ENCODE measurements at regions not wholly inside any gene's neighbourhood (a gene's known extent, or its start where the extent isn't known, plus 50 kb on each side); places are given as distances from the start of the nearest gene placed in this dataset.

GRCh38 chr6:119609865-119610264, 260.3 kb upstream of the MAN1A1 start:
- Histone ChIP-seq H3K4me2 (ENCODE audit: extremely low read depth, insufficient read depth, low read length) (no peak overlapping the region), H3K27me3 (ENCODE audit: control insufficient read depth, insufficient read depth, low read length) (no peaks in the 10 kb centered on the region), H3K36me3 (ENCODE audit: control insufficient read depth, insufficient read depth, low read length) (no peaks in the 10 kb centered on the region), H3K4me1 (ENCODE audit: control insufficient read depth, extremely low read depth, insufficient read depth, low read length) (peaks cover 3% of the 10 kb centered on the region), H3K79me2 (ENCODE audit: control insufficient read depth, insufficient read depth, low read length) (no peaks in the 10 kb centered on the region), H3K9ac (ENCODE audit: insufficient read depth, low read length) (no peak overlapping the region), H4K20me1 (ENCODE audit: control insufficient read depth, extremely low read depth, insufficient read depth, low read length) (no peaks in the 10 kb centered on the region), H3K9me3 (ENCODE audit: control insufficient read depth, insufficient read depth, low read depth, low read length) (no peaks in the 10 kb centered on the region), H2AFZ (ENCODE audit: low read length) (no peak overlapping the region), H3K4me3 (replicated peaks in 1 of 4; ENCODE audit: control extremely low read depth in 1 of 4, insufficient read depth in 1 of 4, low read depth in 3 of 4, low read length in 4 of 4) (no peak overlapping the region), H3K27ac (ENCODE audit: insufficient read depth, low read length) (no peak overlapping the region)
- TF ChIP-seq CTCF (conservative IDR thresholded peaks at IDR 0.05 in 1 of 2, IDR thresholded peaks at IDR 0.05 in 1 of 2; ENCODE audit: low read depth in 1 of 2, low read length in 2 of 2) = no peak
- TF ChIP-seq EZH2 (IDR thresholded peaks at IDR 0.05; ENCODE audit: low read length, missing control alignments) = no peak
- DNase-seq (ENCODE audit: low read depth in 2 of 2) = no peak

- H2AFZ ChIP-seq (ENCODE audit: low read length) = no peak overlapping the region
- H3K27ac ChIP-seq (ENCODE audit: insufficient read depth, low read length) = no peak overlapping the region
- no peak overlapping the region for H3K9ac ChIP-seq (ENCODE audit: insufficient read depth, low read length)
- H3K27me3 ChIP-seq (ENCODE audit: control insufficient read depth, insufficient read depth, low read length) = no peaks in the 10 kb centered on the region
- H3K4me1 ChIP-seq (ENCODE audit: control insufficient read depth, extremely low read depth, insufficient read depth, low read length) = peaks cover 3% of the 10 kb centered on the region
- H3K4me2 ChIP-seq (ENCODE audit: extremely low read depth, insufficient read depth, low read length) = no peak overlapping the region
- H3K4me3 ChIP-seq (replicated peaks in 1 of 4; ENCODE audit: control extremely low read depth in 1 of 4, insufficient read depth in 1 of 4, low read depth in 3 of 4, low read length in 4 of 4) = no peak overlapping the region
- H4K20me1 ChIP-seq (ENCODE audit: control insufficient read depth, extremely low read depth, insufficient read depth, low read length) = no peaks in the 10 kb centered on the region
- TF ChIP-seq EZH2 (IDR thresholded peaks at IDR 0.05; ENCODE audit: low read length, missing control alignments) = no peak
- no peak for TF ChIP-seq CTCF (conservative IDR thresholded peaks at IDR 0.05 in 1 of 2, IDR thresholded peaks at IDR 0.05 in 1 of 2; ENCODE audit: low read depth in 1 of 2, low read length in 2 of 2)
- DNase-seq (ENCODE audit: low read depth in 2 of 2) = no peak
- H3K9me3 ChIP-seq (ENCODE audit: control insufficient read depth, insufficient read depth, low read depth, low read length) = no peaks in the 10 kb centered on the region
- no peaks in the 10 kb centered on the region for H3K36me3 ChIP-seq (ENCODE audit: control insufficient read depth, insufficient read depth, low read length)
- no peaks in the 10 kb centered on the region for H3K79me2 ChIP-seq (ENCODE audit: control insufficient read depth, insufficient read depth, low read length)
Observed at GRCh38 chr6:119608994-119609393, 259.4 kb upstream of the MAN1A1 start.

GRCh38 chr6:119604124-119604523, 254.6 kb upstream of the MAN1A1 start:
- Histone ChIP-seq H3K27me3 (ENCODE audit: control insufficient read depth, insufficient read depth, low read length) (no peaks in the 10 kb centered on the region), H3K79me2 (ENCODE audit: control insufficient read depth, insufficient read depth, low read length) (no peaks in the 10 kb centered on the region), H3K36me3 (ENCODE audit: control insufficient read depth, insufficient read depth, low read length) (no peaks in the 10 kb centered on the region), H3K9me3 (ENCODE audit: control insufficient read depth, insufficient read depth, low read depth, low read length) (no peaks in the 10 kb centered on the region), H3K4me3 (replicated peaks in 1 of 4; ENCODE audit: control extremely low read depth in 1 of 4, insufficient read depth in 1 of 4, low read depth in 3 of 4, low read length in 4 of 4) (no peak overlapping the region), H2AFZ (ENCODE audit: low read length) (no peak overlapping the region), H3K4me1 (ENCODE audit: control insufficient read depth, extremely low read depth, insufficient read depth, low read length) (peaks cover 5% of the 10 kb centered on the region), H4K20me1 (ENCODE audit: control insufficient read depth, extremely low read depth, insufficient read depth, low read length) (no peaks in the 10 kb centered on the region), H3K27ac (ENCODE audit: insufficient read depth, low read length) (no peak overlapping the region), H3K4me2 (ENCODE audit: extremely low read depth, insufficient read depth, low read length) (no peak overlapping the region), H3K9ac (ENCODE audit: insufficient read depth, low read length) (no peak overlapping the region)
- no peak for DNase-seq (ENCODE audit: low read depth in 2 of 2)
- TF ChIP-seq CTCF (conservative IDR thresholded peaks at IDR 0.05 in 1 of 2, IDR thresholded peaks at IDR 0.05 in 1 of 2; ENCODE audit: low read depth in 1 of 2, low read length in 2 of 2) (no peak), EZH2 (IDR thresholded peaks at IDR 0.05; ENCODE audit: low read length, missing control alignments) (no peak)
